ENCODE measurements at regions not wholly inside any gene's neighbourhood (a gene's known extent, or its start where the extent isn't known, plus 50 kb on each side); places are given as distances from the start of the nearest gene placed in this dataset.
A peak's percentile ranks its signal among the peaks of the same experiment; 100 is the strongest.

- Mint-ChIP-seq H3K27ac (no peak overlapping the region), H3K4me1 (peaks cover 6% of the 10 kb centered on the region; the same call in 2 of the 3 replicates), H3K36me3 (ENCODE audit: low read depth) (no peaks in the 10 kb centered on the region), H3K27me3 (ENCODE audit: insufficient read depth, low read depth, poor library complexity) (no peaks in the 10 kb centered on the region), H3K4me3 (no peak overlapping the region), H3K9me3 (no peaks in the 10 kb centered on the region)
- TF ChIP-seq REST (IDR thresholded peaks at IDR 0.05; ENCODE audit: unreplicated experiment), result no peak
- no peak for TF ChIP-seq NANOG (IDR thresholded peaks at IDR 0.05; ENCODE audit: borderline replicate concordance)
- no peak for TF ChIP-seq ZNF331 (CRISPR knock-in tag; IDR thresholded peaks at IDR 0.05; ENCODE audit: low read depth)
- TF ChIP-seq ETS1 (IDR thresholded peaks at IDR 0.05), result no peak
- TF ChIP-seq EZH2 (IDR thresholded peaks at IDR 0.05; ENCODE audit: low read depth, unreplicated experiment), result no peak
- TF ChIP-seq CREB1 (CRISPR knock-in tag; IDR thresholded peaks at IDR 0.05; ENCODE audit: low read depth), result no peak
- no peak overlapping the region for H2AFZ ChIP-seq
- no peak overlapping the region for H3K27ac ChIP-seq (ENCODE audit: low read depth)
- H3K79me2 ChIP-seq (replicated peaks; ENCODE audit: insufficient read depth), result no peaks in the 10 kb centered on the region
- H3K4me2 ChIP-seq, result no peak overlapping the region
- no peaks in the 10 kb centered on the region for H3K4me1 ChIP-seq (ENCODE audit: insufficient read depth)
- no peaks in the 10 kb centered on the region for H3F3A ChIP-seq (replicated peaks; ENCODE audit: low read depth)
- ATAC-seq (no peak), DNase-seq (ENCODE audit: low spot score) (no peak)
- no peak overlapping the region for H3K4me3 ChIP-seq
- no peaks in the 10 kb centered on the region for H3K36me3 ChIP-seq (ENCODE audit: insufficient read depth)
- H3K27me3 ChIP-seq (ENCODE audit: insufficient read depth), result no peaks in the 10 kb centered on the region
- H3K9me2 ChIP-seq (ENCODE audit: insufficient read depth), result no peaks in the 10 kb centered on the region
- no peaks in the 10 kb centered on the region for H4K20me1 ChIP-seq (replicated peaks; ENCODE audit: insufficient read depth)
Observed at GRCh38 chr2:226045080-226045479, 645.6 kb downstream of the NYAP2 start.

GRCh38 chr2:226040344-226040900 is 640.9 kb downstream of the NYAP2 start:
- DNase-seq (ENCODE audit: low spot score) (no peak), ATAC-seq (no peak)
- H3F3A ChIP-seq (replicated peaks; ENCODE audit: low read depth), result no peaks in the 10 kb centered on the region
- no peaks in the 10 kb centered on the region for H3K4me1 ChIP-seq (ENCODE audit: insufficient read depth)
- Mint-ChIP-seq H3K36me3 (ENCODE audit: low read depth) (no peaks in the 10 kb centered on the region), H3K27ac (no peak overlapping the region), H3K4me3 (no peak overlapping the region), H3K9me3 (no peaks in the 10 kb centered on the region), H3K4me1 (no peaks in the 10 kb centered on the region), H3K27me3 (ENCODE audit: insufficient read depth, low read depth, poor library complexity) (no peaks in the 10 kb centered on the region)
- H3K4me3 ChIP-seq, result no peak overlapping the region
- no peak overlapping the region for H3K4me2 ChIP-seq
- H3K27ac ChIP-seq (ENCODE audit: low read depth), result no peak overlapping the region
- TF ChIP-seq ZNF331 (CRISPR knock-in tag; IDR thresholded peaks at IDR 0.05; ENCODE audit: low read depth), result no peak
- TF ChIP-seq ETS1 (IDR thresholded peaks at IDR 0.05), result no peak
- TF ChIP-seq REST (IDR thresholded peaks at IDR 0.05; ENCODE audit: unreplicated experiment), result no peak
- no peak for TF ChIP-seq POLR2AphosphoS5 (IDR thresholded peaks at IDR 0.05; ENCODE audit: low read depth)
- TF ChIP-seq EZH2 (IDR thresholded peaks at IDR 0.05; ENCODE audit: low read depth, unreplicated experiment), result no peak
- TF ChIP-seq ZNF114 (CRISPR knock-in tag; IDR thresholded peaks at IDR 0.05), result no peak
- TF ChIP-seq CTCF (conservative IDR thresholded peaks at IDR 0.05; ENCODE audit: low read depth in 2 of 2), result no peak
- no peak for TF ChIP-seq NANOG (IDR thresholded peaks at IDR 0.05; ENCODE audit: borderline replicate concordance)
- TF ChIP-seq CREB1 (CRISPR knock-in tag; IDR thresholded peaks at IDR 0.05; ENCODE audit: low read depth), result no peak
- H3K36me3 ChIP-seq (ENCODE audit: insufficient read depth), result no peaks in the 10 kb centered on the region
- H2AFZ ChIP-seq, result peak overlapping the region; percentile 18; the same call in 1 of the 2 replicates
- H3K27me3 ChIP-seq (ENCODE audit: insufficient read depth), result no peaks in the 10 kb centered on the region
- H3K9me2 ChIP-seq (ENCODE audit: insufficient read depth), result 0 out of 2 replicates have a peak, but pooled peaks cover 6% of the 10 kb centered on the region
- H4K20me1 ChIP-seq (replicated peaks; ENCODE audit: insufficient read depth), result no peaks in the 10 kb centered on the region
- H3K79me2 ChIP-seq (replicated peaks; ENCODE audit: insufficient read depth), result no peaks in the 10 kb centered on the region
